ENCODE measurements at regions not wholly inside any gene's neighbourhood (a gene's known extent, or its start where the extent isn't known, plus 50 kb on each side); places are given as distances from the start of the nearest gene placed in this dataset.

GRCh38 chr10:94198324-94198723 lies 164.4 kb downstream of the NOC3L start:
- Mint-ChIP-seq H3K36me3 (ENCODE audit: low read depth) (no peaks in the 10 kb centered on the region), H3K4me1 (ENCODE audit: low read depth) (peaks cover 19% of the 10 kb centered on the region), H3K27me3 (ENCODE audit: insufficient read depth) (peaks cover 16% of the 10 kb centered on the region), H3K27ac (no peak overlapping the region), H3K4me3 (no peak overlapping the region), H3K9me3 (no peaks in the 10 kb centered on the region)
- no peak for TF ChIP-seq CTCF (IDR thresholded peaks at IDR 0.05)
- no peak for DNase-seq

GRCh38 chr10:94199565-94199964 lies 163.2 kb downstream of the NOC3L start:
- peaks cover 7% of the 10 kb centered on the region for H3K4me1 Mint-ChIP-seq (ENCODE audit: low read depth)
- H3K9me3 Mint-ChIP-seq: no peaks in the 10 kb centered on the region
- H3K4me3 Mint-ChIP-seq: no peak overlapping the region
- no peak for DNase-seq
- H3K27me3 Mint-ChIP-seq (ENCODE audit: insufficient read depth): peaks cover 15% of the 10 kb centered on the region
- TF ChIP-seq CTCF (IDR thresholded peaks at IDR 0.05): no peak
- no peak overlapping the region for H3K27ac Mint-ChIP-seq
- no peaks in the 10 kb centered on the region for H3K36me3 Mint-ChIP-seq (ENCODE audit: low read depth)

GRCh38 chr10:94200146-94200837 lies 162.4 kb downstream of the NOC3L start:
- peaks cover 13% of the 10 kb centered on the region for H3K27me3 Mint-ChIP-seq (ENCODE audit: insufficient read depth)
- no peak for TF ChIP-seq CTCF (IDR thresholded peaks at IDR 0.05)
- no peaks in the 10 kb centered on the region for H3K9me3 Mint-ChIP-seq
- H3K36me3 Mint-ChIP-seq (ENCODE audit: low read depth): no peaks in the 10 kb centered on the region
- peaks cover 4% of the 10 kb centered on the region; the same call in 1 of the 2 replicates for H3K4me1 Mint-ChIP-seq (ENCODE audit: low read depth)
- no peak for DNase-seq
- no peak overlapping the region for H3K4me3 Mint-ChIP-seq
- no peak overlapping the region for H3K27ac Mint-ChIP-seq

GRCh38 chr10:94205396-94205831 lies 157.3 kb downstream of the NOC3L start:
- Mint-ChIP-seq H3K27me3 (ENCODE audit: insufficient read depth) (peaks cover 14% of the 10 kb centered on the region), H3K27ac (no peak overlapping the region), H3K4me3 (no peak overlapping the region), H3K36me3 (ENCODE audit: low read depth) (no peaks in the 10 kb centered on the region), H3K4me1 (ENCODE audit: low read depth) (peaks cover 14% of the 10 kb centered on the region), H3K9me3 (no peaks in the 10 kb centered on the region; the same call in 1 of the 2 replicates)
- DNase-seq: no peak
- no peak for TF ChIP-seq CTCF (IDR thresholded peaks at IDR 0.05)

- TF ChIP-seq CTCF (IDR thresholded peaks at IDR 0.05): no peak
- peaks cover 14% of the 10 kb centered on the region for H3K4me1 Mint-ChIP-seq (ENCODE audit: low read depth)
- peaks cover 18% of the 10 kb centered on the region for H3K27me3 Mint-ChIP-seq (ENCODE audit: insufficient read depth)
- H3K36me3 Mint-ChIP-seq (ENCODE audit: low read depth): no peaks in the 10 kb centered on the region
- H3K9me3 Mint-ChIP-seq: no peaks in the 10 kb centered on the region; the same call in 1 of the 2 replicates
- no peak for DNase-seq
- no peak overlapping the region for H3K27ac Mint-ChIP-seq
- H3K4me3 Mint-ChIP-seq: no peak overlapping the region; the same call in 1 of the 2 replicates
These were observed 156.6 kb downstream of the NOC3L start for GRCh38 chr10:94206176-94206575.
